ENCODE measurements at regions not wholly inside any gene's neighbourhood (a gene's known extent, or its start where the extent isn't known, plus 50 kb on each side); places are given as distances from the start of the nearest gene placed in this dataset.
A peak's percentile ranks its signal among the peaks of the same experiment; 100 is the strongest.

DNA sequence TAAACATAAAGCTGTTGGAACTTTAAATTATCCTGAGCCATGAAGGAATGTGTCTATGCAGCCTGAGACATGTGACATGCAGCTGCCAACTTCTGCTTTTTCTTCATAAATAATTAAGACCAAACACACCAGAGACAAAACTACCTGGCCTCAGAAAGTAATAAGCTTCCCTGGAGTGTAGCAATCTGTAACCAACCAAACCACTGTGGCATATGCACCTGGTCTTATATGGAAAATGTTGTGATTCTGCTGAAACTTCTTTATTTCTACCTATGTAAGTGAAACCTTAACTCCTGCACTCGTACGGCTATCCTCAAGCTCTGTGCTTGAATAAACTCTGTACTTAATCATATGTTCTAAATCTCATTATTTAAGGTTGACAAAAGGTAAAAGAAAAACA is 515.0 kb downstream of the TMEM182 start:
- no peak for DNase-seq (ENCODE audit: low spot score)

DNA sequence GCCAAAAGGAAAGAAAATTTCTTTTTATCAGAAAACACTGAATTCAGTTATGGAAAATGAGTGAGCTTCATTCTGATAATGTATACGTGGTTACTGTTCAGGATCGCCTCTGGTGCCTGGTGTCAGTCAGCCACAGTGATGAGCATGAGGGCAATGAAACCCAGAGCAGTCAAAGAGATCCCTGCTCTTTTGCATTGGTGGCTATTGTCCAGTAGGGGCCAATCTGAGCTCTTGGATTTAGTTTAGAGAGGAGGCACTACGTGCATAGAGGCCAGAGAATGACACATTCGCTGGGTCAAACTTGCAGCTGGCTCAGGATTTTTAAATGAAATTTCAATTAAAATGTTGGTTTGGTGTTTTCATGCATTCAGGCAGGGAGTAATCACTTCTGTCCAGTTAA is 522.9 kb downstream of the TMEM182 start:
- DNase-seq (ENCODE audit: low spot score), result no peak

DNA sequence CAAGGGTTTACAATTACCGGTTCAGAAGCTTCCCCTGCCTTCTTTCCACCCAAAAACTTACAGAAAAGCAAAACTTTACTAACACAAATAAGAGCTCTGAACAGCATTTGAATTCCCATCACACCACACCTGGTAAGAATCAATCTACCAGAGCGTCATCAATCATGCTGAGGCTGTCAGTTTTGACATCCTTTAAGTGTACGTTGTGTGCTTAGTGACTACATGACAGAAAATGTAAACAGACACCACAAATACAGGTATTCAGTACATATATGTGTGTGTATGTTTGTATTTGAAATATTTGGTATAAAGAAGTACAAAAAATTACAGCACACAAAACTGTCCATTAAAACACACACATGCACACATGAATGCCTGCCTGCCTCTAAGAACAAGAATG is 523.5 kb downstream of the TMEM182 start:
- DNase-seq (ENCODE audit: low spot score), result no peak

DNA sequence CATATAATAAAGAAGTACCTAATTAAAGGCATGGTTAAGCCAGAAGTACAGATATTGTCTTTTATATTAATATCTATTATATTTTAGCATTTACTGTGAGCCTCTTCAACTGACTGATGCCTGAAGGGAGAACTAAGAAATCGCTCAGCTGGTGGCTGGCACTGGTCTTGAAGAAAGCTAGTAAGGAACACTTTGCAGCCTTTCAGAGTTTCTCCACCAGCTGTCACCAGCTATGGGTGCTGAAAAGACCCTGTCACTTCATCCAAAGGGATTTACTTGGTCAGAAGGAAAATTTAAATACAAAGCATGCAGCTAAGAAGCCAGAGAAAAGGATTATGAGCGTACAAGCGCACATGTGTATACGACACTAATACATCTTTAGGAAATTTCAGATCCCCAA is 525.9 kb downstream of the TMEM182 start:
- no peak for DNase-seq (ENCODE audit: low spot score)

DNA sequence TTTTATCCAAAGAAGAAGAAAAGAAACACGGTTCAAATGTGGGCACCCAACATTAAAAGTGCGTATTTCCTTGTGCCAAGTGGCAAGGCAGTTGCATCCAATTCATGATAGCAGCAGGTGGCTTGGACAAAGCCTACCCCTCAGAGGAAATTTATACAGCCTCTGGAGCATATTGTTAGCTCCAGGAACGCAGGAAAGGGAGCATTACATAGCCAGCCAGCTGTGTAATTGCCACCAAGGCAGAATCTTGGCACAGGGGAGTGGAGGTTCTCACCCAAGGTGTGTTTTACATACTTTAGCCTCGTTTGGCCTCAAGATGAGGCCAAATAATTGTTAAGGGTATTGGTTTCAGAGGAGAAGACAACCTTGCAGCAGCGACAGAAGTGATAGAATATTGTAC is 526.9 kb downstream of the TMEM182 start:
- DNase-seq (ENCODE audit: low spot score), result no peak

DNA sequence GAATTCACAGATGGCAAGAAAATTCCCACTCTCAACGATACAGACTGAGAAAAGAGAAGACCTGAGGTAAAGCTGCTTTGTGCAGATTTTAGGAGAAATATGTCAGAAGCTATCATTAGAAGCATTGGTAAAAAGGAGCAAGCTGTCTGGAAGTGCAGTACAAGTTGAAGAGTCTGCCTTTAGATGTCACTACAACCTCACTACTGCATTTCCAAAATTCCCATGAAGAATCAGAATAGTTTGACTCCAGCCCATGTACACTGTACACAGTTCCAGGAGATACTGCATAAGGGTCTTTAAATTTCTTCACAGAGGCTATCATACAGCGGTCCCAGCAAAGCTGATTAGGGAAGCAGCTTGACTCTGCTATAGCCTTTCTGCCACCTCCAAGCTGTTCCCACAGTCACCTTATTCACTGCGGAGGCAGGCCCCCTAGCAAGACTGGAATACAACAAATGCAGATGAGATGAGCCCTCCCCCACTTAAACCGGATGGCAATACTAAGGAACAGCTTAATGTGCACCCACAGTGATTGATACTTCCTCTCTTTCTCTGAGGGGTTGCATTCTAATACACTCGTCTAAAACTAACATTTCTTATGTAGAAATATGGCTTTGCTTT is 527.4 kb downstream of the TMEM182 start:
- DNase-seq (ENCODE audit: low spot score), result no peak

DNA sequence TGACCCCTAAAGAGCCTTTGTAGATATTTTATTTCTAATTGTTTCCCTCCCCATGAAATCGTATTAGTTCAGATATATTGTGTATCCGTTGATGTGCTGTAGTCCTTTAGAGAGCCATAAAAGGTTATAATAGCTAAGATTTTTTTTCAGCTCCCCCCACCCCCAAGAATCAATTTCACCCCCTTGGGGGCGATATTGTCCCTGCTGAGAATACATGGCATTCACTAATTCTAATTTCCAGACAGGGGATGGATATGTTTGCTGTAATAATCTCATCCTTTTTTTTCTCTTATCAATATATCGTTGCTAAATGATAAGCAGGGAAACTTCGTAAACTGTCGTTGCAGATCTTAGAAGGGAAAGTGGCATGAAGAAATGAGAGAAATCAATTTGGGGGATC is 530.7 kb downstream of the TMEM182 start:
- no peak for DNase-seq (ENCODE audit: low spot score)

DNA sequence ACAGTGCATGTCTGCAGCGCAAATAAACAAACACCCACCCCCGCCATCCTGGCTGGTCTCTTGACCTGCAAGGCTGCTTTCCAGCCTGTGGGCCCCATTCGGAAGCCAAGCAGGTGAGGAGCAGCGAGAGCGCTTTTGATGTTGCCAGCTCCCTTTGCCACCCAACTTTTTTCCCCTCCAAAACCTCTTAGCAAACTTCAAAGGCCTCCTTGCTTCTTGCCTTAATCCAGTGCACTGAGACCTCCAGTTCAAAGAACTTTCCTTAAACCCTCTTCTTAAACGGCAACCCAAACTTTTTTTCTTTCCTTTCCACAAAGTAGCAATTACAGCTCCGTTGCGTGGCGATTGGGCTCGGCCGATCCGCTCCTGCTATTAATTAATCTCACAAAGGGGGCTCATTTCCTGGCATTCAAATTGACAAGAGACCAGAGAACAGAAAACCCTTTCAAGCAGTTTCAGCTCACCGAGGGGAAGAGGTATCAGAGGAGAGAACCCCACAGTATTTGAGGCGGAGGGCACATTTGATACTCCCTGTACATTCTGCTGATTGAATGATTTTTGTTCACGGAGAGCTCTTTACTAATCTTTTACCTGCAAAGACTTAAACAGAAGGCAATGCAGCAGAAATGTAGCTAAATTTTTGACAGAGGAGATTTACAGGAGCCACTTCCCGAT is 531.4 kb downstream of the TMEM182 start:
- DNase-seq (ENCODE audit: low spot score), result peak; percentile 66

DNA sequence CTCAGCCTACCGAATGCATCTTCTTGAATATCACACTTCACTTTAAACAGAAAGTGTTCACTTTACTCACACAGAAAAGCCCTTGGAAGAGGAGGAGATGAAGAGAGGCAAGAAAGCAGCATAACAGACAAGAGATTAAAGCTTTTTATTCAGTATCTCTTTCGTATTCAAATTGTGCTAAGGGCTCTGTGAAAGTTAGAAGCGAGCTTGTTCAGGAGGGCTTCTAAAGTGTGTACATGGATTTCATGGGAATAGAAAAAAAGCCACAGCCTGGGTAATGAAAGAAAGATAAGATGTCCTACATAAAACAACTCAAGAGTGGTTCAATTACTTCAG is 531.9 kb downstream of the TMEM182 start:
- no peak for DNase-seq (ENCODE audit: low spot score)

DNA sequence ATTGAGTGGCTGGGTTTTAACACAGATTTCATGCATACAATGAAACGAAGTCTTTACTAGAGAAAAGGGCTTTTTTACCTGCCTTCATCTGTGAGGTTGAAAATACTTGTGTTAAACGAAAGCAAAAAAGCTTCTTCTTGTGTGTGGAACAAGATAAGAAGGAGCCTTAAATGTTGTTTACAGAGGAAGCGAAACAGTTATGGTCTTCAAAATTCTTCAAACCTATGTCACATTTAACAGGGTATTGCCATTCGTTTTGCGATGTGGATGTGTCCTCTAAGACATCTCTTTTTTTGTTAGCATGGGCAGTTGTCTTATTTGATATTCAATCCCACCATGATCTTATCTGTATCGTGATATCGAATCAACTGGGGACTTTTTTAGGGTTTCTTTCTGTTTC is 532.6 kb downstream of the TMEM182 start:
- DNase-seq (ENCODE audit: low spot score), result no peak

DNA sequence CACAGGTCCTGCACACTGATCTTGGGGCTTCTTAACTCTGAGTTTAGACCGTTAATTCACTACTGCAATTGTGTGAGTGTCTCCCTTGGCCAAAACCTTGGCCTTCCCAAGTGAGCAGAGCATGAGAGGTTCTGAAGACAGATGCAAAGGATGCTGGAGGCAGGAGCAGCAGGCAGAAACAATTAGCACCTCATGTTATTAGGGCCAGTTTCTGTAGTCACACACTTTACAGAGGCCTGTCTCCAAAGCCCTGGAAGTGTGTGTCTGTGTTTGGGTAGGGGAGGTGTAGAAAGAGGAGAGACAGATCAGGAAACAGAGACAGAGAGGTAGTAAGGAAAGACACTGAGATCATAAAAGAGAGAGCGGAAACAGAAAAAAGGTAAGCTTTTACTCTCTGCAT is 533.8 kb downstream of the TMEM182 start:
- no peak for DNase-seq (ENCODE audit: low spot score)

DNA sequence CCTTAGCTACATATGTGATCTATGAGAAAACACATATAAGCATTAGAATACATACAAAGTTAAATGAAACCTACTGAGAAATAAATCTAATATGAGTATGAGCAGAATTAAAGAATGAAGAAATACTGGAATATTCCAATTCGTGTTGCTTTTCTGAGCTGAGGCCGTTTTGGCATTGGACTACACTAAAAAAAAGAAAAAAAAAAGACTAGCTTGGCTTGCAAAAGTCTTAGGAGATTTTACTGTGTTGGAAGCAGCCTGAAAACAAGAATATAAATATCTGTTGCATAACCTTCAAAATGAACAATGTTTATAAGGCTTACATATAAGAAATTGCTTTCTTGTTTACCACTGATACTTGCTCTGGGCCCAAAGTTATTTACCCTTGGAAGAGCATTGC is 562.8 kb downstream of the TMEM182 start:
- DNase-seq (ENCODE audit: low spot score), result no peak

DNA sequence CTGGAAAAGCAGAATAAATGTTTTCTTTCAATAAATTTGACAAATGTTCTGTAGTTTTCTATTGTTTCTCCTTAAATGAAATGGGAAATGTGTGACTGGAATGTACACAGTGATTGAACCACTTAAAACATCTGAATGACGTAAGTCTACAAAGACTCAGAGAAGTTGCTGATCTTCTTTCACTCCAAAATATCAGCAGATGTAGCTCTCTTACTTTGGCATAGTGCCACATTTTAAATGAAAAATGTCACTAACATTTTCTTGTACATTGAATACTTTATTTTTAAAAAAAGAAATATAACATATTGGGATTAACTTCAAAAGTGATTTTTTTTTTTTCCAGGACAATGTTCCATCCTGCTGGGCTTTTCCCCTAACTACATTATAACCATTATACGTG is 565.6 kb downstream of the TMEM182 start:
- no peak for DNase-seq (ENCODE audit: low spot score)

DNA sequence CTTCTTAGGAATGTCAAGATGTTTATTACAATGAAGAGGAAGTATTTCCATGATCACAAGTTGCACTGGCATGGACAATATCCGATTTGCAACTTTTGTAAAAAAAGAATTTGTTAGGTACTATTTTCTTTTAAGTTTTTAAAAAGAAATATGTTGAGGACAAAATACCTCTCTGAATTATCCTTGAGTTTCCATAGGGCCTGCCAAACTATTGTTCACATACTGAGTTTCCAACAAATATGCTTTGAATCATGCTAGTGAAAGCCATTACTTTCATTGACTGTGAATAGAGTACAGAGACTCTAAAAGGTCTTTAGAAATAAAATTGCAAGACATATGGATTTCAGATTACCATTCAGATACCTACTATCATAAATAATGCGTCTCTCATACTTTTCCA is 566.1 kb downstream of the TMEM182 start:
- DNase-seq (ENCODE audit: low spot score), result no peak

DNA sequence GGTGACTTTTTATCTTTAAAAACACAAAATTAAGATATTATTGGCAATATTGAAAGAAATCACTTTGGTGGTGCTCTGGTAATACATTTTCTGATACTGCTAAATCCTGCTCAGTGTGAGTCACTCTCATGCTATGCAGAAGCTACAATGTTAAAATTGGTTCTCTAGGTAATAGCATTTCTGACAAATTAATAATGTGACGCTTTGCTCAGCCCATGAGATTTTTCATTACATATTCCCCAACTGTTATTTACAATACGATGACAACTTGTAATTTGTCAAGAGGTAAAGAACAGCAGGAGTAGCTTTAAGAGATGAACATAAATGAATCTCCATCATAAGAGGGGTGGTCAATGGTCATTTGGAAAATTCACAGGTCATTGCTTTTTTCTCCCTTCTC is 573.6 kb downstream of the TMEM182 start:
- DNase-seq (ENCODE audit: low spot score), result no peak

DNA sequence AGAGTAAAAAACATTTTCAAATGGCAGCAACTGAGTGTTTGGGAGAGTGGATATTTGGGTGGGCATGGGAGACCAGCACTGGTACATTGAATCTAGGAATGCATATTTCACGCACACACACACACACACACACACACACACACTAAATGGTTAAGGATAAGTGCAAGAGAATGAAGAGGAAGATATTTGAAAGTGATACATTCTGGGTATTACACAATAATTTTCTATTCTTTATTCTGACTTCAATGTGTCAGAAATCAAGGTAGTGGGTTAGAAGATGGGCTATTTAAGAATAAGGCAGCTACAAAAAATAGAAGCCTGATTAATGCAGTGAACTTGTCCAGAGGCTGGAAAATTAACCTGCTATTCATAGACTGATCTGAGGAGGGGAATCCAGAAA is 577.0 kb downstream of the TMEM182 start:
- DNase-seq (ENCODE audit: low spot score), result no peak

DNA sequence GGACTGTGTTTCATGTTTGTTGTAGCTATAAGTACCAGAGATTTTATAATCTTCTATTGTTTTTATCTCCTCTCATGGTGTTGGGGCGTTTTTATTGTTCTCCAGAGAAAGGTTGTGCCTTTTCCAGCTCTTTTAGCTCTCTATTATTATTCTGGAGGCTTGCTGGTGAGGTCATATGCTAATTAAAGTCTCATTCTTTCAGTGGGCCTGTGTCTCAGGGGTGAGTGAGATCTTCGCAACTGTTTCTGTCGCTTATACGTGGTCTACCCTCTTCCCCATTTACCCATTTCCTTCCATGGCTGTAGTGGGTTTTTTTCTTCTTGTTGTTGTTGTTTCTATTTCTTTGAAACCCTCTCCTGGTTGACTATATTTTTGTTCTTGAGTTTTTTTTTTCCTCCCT is 584.9 kb downstream of the TMEM182 start:
- no peak for DNase-seq (ENCODE audit: low spot score)

DNA sequence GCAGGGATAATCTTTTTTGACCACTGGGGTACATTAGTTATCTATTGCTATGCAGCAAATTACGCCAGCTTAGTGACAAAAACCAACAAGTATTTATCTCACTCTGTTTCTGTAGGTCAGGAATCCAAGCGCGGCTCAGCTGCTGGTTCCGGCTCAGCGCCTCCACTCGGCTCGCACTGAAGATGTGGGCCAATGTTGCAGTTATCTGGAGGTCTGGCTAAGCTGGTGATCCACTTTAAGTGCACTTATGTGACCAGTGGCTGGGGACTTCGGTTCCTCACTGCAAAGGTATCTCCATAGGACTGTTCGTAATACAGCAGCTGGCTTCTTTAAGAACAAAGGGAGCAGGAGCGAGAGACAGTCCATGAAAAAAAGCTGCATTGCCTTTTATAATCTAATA is 591.9 kb downstream of the TMEM182 start:
- peak; percentile 54 for DNase-seq (ENCODE audit: low spot score)

DNA sequence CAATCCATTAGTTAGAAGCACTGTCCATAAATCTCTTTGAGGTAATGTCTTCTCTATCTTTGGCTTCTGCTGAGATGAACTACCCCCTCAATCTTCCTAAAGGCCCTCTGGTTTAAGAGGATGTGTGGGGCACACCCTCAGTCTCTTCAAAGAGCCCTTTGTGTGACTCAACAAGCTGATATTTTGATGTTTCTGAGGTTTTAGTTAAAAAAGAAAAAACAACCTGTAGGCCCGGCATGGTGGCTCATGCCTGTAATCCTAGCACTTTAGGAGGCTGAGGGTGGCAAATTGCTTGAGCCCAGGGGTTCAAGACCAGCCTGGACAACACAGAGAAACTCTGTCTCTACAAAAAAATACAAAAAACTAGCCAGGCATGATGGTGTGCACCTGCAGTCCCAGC is 593.5 kb downstream of the TMEM182 start:
- DNase-seq (ENCODE audit: low spot score), result no peak

DNA sequence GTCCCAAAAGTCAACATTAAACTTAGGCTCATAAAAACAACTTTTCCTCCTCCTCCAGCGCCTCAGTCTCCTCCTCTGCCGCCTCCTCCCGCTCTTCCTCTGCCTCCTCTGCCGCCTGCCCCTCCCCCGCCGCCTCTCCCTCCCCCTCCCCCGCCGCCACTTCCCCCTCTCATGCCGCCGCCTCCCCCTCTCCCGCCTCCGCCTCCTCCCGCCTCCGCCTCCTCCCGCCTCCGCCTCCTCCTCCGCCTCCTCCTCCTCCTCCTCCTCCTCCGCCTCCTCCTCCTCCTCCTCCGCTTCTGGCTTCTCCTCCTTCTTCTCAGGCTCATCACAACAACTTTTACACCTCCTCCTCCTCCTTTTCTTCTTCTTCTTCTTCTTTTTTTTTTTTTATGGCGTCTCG is 599.9 kb downstream of the TMEM182 start:
- DNase-seq (ENCODE audit: low spot score), result no peak

DNA sequence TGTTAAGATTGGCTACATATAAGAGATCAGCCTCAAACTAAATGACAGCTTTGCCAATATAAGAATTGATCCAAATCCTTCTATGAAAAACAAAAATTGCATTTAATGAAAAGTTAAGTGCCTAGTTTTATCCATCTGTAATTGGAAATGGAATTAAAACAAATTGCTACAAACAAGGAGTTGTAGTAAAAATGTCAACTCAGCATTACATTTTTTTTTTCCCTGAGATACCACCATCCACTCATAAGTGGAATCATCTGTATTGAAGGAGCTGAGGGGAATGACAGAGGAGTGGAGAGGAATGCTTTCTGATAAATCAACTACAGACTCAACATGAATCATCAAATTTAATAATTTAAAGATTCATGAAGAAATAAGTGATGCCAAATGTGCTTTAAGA is 601.8 kb downstream of the TMEM182 start:
- DNase-seq (ENCODE audit: low spot score), result no peak

DNA sequence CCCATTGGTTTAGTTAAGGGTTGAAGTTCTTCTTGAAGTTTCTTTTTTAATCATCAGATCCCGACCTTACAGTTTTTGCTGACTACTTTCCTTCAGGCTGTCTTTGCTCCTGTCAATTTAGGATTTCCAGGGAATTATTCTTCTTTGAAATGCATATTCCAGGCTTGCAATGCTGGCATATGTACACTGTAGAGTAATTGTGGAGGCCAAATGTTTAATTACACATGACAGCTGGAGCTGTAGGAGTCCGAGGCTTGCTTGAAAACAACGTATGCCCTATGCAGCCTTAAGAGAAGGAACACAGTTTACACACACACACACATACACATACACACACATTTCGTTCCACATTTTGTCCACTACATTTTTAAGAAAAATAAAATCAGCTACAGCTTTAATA is 602.3 kb downstream of the TMEM182 start:
- no peak for DNase-seq (ENCODE audit: low spot score)

DNA sequence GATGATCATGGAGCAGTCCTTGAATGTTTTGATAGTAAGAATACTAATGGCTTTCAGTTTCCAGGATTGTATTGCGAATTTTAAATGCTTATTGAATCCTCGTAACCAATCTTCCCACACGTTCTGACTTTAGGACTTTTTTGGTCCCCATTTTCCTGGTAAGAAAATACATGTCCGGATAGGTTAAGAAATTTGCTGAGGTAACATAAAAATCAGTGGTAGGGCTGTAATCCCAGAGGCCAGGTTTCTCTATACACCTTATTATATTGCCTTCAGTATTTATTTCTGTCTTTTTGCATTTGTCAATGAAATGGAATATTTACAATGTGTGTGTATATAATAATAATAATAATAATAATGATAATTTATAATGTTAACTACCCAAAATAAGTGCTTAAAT is 603.2 kb downstream of the TMEM182 start:
- no peak for DNase-seq (ENCODE audit: low spot score)

DNA sequence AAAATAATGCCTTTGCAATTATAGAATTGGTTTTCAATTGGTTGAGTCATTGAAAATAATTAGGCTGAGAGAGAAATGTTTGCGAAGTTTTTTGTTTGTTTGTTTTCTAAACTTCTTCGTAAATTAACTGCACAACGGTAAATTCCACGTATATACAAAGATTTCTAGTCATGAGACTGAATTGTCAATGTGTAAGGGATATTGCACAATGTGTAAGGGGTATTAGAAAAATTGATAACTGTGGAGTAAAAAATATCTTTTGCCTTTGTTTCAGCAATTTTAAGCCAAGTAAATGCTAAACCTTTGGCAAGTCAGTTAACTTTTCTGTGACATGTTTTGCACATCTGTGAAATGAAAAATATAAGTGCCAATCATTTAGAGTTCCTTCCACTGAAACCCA is 606.0 kb downstream of the TMEM182 start:
- DNase-seq (ENCODE audit: low spot score), result no peak

DNA sequence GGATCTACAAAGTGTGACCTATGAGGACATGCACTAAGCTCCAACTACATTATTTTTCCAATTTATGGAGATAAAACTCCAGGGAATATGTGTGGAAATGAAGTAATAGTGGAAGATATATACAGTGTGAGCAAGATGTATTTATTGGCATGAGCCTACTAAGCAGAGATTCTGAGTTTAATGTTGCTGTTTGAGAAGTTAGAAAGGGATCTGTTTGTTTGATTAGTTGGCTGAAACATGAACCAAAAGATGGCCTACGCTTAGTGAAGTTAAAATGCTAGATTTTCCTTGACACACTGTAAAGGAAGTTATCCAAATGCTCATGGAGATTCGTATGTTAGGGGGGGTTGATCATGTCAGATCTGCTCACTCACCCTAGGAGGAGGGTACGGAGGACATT is 621.7 kb downstream of the TMEM182 start:
- DNase-seq (ENCODE audit: low spot score), result no peak
